DMS153 treated with DMSO at 0.1 percent for 48 hours (cell line): ENCODE measurements at regions not wholly inside any gene's neighbourhood (a gene's known extent, or its start where the extent isn't known, plus 50 kb on each side); places are given as distances from the start of the nearest gene placed in this dataset.
A peak's percentile ranks its signal among the peaks of the same experiment; 100 is the strongest.

Experiments used
- DNase-seq: peaks from one replicate; lab custom pipeline; 2025; ENCODE audit not compliant: unreplicated experiment; lab: John Stamatoyannopoulos, UW

DNA sequence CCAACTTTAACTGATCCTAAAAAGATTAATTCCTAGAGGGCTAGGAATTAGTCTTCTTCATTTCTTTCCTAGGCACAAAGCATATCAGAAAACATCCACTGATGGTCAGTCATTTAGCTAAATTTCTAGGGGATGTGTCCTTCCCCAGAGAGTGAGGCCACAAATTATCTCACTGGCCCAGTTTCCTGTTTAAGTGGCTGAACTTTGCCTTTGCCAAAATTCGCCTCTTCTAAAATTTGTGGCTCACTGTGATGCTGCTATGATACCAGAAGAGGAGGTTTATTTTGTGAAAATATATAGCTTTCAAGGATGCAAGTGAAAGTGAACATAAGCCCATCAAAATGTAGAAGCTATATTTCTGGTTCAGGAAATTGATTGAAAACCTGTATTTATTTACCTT is 98.1 kb upstream of the FER start:
- no peak for DNase-seq

DNA sequence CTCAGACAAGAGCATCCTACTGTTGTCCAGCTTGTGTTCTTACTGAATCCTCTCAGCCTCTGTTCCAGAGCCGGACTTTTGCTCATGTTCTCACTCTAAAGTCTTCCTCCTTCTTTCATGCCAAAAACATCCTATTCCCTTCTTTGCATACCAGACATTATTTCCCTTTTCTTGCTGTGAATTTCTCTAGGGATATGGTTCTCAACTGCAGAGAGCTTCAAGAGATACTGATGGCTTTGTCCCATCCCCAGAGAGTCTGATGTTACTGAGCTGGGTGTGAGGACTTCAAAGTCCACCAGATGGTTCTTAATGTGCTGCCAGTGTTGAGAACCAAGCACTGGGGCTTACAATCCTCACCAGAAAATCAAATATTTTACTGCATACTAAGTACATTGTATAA is 98.6 kb upstream of the FER start:
- DNase-seq, result no peak

DNA sequence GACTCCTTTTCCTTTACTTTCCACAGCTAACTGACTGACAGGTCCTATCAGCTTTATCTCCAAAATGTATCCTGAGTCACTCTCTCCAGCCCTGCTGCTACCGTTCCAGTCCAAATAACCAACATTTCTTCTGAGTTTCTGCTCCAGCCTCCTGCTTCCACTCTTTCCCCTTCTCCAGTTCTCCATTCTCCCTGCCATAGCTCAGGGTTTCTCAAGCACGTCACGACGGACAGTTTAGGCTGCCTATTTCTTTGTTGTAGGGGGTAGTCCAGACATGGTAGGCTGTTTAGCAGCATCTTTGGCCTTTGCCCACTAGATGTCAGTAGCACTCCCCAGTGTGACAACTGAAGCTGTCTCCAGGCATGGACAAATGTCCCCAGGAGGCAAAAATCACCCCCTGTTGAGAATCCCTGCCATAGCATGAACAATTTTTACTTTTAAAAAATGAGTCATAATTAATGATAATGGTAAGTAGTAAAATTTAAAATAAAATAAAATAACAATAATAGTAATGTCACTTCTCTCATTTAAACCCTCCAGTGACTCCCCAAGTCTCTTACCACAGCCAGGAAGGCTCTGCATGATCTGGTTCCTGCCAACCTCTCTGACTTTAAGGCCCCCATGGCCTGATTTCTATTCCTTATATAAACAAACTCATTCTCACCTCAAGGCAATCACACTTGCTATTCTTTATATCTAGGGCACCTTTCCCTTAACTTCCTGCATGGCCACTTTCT is 105.4 kb upstream of the FER start:
- peak; percentile 7 for DNase-seq

DNA sequence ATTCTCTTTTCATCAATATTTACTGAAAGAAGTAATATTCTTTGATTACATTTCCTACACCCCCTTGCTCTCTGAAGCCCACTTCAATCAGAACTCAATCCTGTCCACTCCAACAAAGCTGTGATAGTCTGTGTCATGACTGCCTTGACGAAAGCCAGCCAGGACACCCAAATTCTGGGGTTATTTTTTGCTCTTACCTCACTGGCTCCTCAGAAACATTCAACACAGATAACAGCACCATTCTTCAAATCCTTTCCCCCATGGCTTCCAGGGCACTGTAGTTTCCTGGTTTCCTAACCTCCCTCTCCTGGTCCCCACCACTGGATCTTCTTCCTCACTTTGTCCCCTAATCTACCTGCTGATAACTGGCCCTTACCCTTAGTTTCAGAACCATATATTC is 106.1 kb upstream of the FER start:
- DNase-seq, result no peak

DNA sequence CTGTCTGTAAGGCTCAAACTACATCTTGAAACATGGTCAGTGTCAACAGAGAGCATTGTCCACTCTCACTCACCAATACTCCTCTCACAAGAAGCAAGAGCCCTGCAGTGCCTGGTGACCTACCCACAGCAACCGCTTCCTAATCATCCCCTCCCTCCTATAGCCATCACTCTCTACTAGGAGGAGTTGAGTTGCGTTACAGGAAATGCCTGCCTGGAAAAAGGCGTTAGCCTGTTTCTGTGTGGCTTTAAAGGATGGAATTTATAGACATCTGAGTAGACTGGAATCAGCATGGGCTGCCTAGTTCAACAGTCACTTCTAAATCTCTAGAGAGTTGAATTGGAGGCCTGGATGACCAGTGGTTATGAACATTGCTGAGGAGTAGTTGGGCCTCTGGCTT is 108.3 kb upstream of the FER start:
- no peak for DNase-seq

DNA sequence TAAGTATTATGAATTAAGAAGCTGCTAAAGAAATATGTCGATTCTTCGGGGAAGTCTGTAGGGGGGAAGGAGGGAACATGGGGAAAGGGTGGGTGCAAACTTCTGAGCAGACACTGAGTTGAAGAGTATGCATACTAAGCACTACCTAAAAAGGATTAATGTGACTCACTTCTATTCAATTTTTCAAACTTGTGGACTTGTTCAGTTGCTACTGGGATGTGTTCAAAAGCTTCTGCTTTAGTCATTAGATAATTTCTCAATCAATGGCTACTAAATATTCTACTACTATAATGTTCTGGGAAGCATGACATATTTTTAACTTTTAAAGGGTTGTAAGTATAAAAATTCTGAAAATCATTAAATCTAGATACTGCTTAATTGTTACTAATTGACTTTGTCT is 109.7 kb upstream of the FER start:
- no peak for DNase-seq

DNA sequence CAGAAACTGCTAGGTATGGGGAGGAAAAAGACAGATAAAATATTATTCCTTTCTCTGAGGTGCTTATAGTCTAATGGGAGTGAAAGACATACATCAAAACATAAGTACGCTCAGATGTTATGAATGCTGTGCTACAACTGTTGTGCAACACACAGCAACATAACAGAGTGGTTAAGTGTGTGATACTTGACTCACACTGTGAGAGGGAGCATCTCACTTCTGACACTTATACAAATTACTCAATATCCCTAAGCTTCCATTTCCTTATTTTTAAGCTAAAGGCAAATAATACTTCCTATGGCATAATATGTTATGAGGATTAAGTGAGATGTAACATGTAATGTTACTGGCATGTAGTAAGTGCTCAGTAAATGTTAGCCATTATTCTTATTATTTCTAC is 110.6 kb upstream of the FER start:
- no peak for DNase-seq

DNA sequence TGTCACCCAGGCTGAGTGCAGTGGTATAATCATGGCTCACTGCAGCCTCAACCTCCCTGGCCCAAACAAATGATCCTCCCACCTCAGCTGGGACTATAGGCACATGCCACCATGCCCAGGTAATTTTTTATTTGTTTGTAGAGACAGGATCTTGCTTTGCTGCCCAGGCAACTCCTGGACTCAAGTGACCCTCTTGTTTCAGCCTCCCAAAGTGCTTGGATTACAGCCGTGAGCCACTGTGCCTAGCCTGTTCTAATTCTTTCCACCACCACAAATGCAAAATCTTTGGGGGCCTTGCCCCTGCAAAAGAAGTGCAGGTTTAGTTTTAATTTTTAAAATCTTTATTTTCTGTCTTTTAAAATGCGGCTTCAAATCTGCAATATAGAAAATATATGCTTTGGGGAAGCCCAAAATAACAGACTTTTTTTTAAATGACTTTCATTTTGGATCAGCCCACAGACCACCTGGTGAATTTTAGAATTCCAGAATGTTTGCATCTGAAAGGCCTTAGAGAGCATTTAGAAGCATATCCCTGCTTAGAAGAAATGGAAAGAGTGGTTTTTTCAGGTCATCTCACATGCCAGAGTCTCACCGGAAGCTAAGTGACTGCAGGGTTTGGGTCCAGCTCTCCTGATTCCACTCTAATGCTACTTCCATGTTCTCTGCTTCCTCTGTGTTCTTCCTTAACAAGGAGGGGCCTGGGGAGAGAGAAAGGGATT is 111.4 kb upstream of the FER start:
- DNase-seq, result no peak

DNA sequence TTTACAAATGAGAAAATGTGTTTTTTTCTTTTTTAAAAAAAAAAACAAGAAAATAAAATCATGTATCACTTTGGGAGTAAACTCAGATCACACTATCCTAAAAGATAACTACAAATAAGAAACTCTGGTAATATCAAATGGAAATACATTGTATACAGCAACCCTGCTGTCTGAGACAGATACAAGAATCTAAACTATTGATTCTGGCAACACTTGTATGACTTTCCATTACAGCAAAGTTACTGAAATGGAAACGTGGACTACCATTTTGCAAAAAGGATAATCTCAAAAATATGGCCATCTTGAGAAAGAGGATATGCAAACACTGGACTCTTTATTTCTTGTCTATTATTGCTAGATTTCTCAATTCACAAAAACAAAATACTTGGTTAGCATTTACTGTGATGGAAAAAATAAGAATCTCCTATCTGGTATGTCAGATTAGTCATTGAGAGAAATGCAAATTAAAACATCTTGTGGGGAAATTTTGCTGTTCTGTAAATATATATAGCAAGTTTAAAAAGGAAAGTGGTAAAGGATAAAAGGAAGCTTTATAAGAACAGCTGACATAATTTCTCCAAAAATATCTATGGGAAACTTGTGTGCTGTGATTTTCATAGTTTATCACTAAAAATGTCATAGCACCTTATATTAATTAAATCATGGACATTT is 112.9 kb upstream of the FER start:
- no peak for DNase-seq

DNA sequence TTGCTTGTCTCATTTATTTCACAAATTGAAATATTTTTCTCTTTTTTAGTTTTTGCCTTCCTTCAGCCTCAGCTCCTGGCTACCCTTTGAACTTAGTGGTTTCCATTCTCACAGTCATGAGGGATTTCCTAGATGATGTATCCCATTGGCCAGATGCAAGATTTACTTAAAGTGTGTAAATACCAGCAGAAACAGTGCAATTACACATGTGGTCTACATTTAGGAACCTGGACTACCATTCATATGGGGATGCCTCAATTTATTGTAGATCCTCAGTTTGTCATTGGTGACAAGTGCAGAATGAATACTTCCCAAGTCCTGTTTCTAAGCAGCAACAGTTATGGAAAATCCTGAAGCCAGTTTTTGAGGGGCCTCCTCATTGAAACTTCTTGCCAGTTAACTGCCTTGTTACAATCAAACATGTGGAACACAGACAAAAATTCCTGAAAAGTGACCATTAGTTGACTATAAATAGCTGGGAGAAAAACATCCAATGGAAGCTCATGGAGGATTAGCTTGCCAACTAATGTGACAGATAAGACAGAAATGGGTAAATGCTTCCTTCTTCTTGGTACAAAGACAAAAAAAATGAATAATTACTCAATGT is 113.6 kb upstream of the FER start:
- DNase-seq, result no peak

DNA sequence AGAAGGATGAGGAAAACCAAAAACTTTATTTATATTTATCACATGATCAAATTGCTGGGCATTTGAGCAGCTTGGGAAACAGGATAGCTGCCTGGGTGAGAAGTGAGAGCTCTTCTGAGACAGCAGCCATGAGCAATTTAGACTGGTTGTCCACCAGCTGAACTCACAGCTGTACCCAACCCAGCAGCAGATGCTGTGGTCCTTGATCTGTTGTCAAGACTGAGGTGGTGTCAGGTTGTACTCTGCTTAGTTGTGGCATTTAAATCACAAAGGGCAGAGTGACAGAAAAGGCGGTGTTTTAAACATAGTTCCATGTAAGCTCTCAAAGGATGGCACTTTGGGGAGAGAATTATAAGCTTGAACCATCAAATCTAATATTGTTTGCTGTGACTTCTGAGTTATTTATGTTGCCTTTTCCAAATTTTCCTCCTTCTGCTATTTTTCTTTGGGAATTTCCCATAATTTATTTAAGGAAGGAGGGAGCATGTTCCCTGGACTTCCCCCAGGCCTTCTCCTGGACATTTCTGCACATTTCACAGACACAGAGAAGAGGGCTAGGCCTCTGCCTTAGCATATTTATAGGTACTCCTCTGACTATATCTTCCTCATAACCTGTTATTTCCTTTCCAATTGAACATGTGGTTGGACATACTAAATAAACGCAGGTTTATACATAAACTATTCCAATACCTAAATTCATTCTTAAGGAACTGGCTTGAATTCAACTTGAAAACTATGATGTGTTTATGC is 117.7 kb upstream of the FER start:
- no peak for DNase-seq

DNA sequence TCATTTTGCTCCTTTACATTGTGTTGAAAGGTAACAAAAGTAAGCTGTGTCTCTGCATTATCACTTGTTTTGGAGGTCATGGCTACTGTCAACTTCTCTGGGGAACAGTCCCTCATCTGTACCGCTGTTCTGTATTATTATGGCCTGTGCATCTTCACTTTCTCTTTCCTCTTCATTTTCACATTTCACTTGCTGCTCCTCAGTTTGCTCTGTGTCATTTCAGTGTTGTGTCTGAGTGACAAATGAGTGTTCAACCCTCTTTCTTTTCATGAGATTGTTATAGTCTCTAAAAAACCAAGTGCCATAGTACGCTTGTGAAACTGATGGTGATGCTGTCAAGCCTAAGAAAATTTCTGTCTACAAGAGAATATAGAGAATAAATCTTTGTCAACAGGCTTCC is 122.0 kb upstream of the FER start:
- no peak for DNase-seq

DNA sequence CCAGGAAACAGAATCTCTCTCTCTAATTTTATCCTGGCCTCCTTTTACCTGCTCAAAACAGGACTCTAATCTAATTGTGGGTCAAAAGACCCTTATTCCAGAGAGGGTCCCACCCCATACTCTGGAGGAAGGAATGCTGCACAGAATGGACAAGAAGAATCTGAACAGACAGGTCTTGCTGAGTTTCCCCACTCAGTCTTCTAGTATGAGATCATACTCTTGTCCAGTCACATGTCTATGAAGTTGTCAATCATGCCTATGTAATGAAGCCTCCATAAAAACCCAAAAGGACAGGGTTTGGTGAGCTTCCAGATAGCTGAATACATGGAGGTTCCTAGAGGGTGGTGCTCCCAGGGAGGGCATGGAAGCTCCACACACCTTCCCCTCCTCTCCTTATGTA is 123.9 kb upstream of the FER start:
- DNase-seq, result no peak

DNA sequence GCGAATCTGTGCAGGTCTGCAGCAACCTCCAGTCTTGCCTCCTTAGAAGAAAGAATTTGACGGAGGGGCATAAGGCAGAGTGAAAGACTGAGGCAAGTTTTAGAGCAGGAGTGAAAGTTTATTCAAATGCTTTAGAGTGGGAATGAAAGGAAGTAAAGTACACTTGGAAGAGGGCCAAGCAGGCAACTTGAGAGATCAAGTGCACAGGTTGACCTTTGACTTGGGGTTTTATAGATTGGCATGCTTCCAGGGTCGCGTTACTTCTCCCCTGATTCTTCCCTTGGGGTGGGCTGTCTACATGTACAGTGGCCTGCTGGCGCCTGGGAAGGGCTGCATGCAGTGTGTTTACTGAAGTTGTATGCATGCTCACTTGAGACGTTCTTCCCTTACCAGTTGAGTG is 127.2 kb upstream of the FER start:
- DNase-seq, result no peak

DNA sequence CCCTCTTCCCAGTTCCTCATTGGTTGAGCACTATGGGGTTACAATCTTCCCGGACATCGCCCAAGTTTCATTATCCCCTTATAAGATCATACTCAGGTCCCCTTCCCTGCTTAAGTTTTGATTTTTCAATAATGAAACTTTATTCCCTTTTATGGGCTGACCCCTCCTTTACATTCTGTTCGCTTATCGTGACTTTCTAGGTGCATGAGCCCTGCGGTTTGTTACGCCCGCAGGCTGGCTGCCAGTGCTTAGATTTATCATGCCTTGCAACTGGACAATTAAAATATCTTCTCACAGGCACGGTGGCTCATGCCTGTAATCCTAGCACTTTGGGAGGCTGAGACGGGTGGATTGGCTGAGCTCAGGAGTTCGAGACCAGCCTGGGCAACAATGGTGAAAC is 127.9 kb upstream of the FER start:
- no peak for DNase-seq

DNA sequence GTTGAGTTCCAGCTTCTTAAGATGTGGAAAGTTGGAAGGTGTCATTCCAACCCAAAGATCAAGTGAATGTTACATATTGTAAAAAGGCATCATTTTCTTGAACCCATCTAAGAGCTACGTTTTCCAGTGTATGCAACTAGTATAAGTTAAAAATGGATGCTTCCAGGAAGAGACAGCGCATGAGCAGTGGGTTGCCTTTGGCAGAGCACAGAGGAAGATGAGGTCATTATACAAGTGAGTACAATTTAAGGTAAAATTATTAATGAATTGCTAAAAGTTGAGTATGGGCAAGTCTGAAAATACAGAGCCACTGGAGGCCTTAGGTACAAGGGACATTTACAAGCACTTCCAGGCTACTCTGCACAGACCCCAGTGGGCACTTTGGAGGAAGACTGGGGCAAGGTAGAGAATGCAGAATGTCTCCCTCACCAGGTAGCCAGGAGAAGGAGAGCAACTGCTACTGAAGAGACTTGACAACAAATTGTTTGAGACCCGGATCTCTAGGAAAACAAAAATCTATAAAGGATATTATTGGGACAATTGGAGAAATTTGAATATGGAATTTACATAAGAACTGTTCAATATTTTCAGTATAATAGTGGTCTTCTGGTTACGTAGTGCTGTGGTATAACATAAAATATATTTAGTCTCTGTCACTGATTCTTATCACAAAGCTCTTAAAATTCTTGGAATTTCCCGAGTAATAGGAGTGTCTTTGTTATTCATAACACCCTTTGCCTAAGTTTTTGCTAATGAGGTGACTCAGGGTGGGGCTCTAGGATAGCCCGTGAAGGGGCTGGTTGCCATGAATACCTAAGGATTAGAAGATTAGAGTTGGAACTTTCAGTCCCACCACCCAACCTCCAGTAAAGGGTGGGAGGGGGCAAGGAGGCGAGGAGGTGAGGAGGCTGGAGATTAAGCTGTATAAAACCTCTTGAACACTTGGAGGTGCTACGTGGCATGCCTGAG is 129.9 kb upstream of the FER start:
- DNase-seq, result no peak

DNA sequence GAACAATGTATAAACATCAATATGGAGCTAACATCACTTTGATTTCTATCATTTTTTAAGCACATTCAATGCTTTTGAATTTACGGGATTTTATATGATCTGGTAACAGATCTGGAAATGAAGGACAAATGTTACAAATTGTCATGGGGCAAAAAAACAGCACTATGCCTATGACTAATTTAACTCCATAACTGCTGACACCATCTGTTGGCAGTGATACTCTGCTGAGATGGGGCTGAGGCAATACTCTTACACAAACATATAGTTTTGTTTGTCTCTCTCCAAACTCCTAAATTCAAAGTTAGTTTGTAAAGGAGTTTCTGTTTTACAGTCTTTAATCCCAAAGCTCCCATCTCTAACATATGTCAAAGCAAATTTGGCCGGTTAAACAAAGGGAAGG is 132.5 kb upstream of the FER start:
- no peak for DNase-seq

DNA sequence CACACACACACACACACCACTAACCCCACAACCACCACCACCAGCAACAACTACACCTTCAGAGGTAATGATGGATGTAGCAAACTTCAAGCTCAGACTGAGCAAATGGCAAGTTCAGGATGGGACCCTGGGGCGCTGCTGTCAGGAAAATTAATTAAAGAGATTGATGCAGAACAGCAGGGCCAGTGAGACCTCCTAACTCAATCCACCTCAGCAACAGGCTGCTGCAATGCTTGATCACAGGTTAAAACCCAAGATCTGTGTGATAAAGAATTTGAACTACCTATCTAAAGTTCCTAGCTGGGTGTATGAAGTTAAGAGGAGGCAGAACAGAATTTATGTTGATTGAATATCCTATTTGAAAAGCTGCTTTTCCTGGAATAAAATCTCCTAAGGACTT is 140.3 kb upstream of the FER start:
- DNase-seq, result no peak

DNA sequence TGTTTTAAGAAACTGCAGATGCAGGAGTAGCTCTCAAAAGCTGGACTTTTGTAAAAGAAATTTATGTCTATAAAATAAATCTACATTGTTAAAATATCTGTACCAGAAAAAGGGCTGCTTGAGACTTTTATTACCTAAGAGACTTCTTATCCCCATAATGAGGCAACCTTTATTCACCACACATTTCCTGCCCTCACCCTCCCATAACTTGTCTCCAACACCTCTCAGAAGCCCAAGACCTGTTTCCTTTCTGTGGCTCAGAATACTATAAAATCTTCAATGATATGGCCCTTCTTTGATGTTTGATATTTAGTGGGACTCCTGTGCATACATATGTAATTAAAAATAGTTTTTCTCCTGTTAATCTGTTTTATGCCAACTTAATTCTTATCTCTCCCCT is 141.5 kb upstream of the FER start:
- DNase-seq, result no peak

DNA sequence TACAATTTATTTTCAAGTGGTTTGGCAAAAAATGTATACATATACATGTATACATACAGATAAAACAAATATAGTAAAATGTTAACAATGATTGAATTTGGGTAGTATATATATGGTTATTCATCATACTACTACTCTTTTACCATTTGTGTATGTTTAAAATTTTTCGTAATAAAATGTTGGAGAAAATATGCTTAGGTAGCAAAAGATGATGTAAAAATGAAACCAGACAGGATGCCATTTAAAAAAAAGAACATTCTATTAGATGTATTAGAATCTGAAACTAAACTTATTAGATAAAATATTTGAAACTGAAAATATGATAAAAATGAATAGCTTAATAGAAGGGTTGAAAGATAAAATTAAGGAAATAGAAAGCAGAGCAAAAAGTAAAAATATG is 144.9 kb upstream of the FER start:
- no peak for DNase-seq
